ENCODE measurements at regions not wholly inside any gene's neighbourhood (a gene's known extent, or its start where the extent isn't known, plus 50 kb on each side); places are given as distances from the start of the nearest gene placed in this dataset.
"Not testable (repeated sequence)": the region's sequence is repeated elsewhere in the genome, so short reads cannot be mapped to it uniquely, and the experiment has no call there.

DNA sequence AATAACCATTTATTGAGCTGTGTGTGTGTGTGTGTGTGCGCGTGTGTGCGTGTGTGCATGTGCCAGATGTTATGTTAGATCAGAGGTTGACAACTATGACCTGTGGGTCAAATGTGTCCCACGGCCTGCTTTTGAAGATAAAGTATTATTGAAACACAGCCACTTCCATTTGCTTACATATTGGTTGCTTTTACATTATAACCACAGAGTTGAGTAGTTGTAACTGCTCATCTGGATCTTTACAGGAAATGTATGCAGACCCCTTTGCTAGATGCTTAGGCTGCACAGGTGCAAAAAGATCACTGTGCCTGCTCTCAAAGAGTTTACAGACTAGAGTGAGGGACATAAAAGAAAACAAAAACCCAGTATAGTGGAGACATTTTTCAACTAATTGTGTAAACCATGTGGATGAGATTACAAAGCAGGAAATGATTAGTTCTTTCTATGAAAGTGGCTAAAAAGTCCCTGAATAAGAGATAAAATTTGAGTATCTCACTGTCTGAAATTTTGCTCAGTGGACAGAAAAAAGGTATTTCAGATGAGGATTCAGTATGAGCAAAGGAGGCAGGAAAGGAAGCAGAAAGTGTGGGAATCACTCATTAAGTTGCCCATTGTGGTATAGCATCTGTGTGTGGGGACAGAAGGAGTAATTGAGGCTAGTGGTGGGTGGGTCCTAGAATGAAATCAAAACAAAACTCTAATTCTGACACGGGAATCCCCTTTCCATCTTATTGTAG lies 188.4 kb downstream of the PAH start:
- no peak for DNase-seq (ENCODE audit: low read depth)

DNA sequence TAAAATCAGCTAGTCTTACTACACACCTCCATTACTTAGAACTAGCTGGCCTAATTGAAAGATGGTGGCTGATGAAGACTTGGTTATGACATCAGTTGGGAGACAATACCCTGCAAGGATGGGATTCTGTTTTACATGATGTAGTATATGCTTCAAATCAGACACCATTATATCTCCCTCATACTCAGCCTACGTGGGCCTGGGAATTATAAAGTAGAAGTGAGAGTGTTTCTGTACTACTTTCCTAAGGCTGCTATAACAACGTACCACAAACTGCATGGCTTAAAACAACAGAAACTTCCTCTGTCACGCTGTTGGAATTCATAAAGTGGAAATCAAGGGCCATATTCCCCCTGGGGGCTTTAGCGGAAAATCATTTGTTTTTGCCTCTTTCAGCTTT lies 190.4 kb downstream of the PAH start:
- DNase-seq (ENCODE audit: low read depth) = no peak

DNA sequence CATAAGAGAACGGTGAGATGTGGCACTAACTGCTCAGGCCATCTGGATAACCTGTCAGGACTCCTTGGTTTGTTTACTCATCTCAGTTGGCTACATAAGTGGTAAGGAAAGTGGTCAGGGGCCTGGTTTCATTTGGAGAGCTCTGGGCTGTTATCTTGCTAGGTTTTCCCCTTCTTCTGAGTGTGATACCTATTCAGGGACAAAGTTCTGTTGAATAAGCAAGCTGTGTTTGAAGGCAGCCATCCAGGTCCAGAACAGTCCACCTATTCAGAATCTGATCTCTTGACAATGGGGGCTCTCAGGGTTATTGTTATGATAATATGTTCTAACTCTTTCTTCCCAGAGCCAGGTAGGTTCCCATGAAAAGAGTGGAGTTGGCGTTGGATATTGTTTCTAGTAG lies 194.9 kb downstream of the PAH start:
- DNase-seq (ENCODE audit: low read depth) = no peak

DNA sequence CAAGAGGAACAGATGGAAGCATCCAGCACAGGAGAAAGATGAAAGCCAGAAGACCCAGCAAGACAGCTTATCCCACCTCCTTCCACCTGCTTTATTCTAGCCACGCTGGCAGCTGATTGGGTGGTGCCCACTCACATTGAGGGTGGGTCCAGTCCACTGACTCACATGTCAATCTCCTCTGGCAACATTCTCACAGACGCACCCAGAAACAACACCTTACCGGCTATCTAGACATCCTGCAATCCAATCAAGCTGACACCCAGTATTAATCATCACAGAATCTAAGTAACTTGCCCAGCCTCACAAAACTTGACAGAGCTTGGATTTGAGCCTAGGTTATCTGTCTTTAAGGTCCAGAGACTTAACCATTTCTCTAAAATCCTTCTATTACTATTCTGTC lies 208.9 kb downstream of the PAH start:
- DNase-seq (ENCODE audit: low read depth) = no peak

DNA sequence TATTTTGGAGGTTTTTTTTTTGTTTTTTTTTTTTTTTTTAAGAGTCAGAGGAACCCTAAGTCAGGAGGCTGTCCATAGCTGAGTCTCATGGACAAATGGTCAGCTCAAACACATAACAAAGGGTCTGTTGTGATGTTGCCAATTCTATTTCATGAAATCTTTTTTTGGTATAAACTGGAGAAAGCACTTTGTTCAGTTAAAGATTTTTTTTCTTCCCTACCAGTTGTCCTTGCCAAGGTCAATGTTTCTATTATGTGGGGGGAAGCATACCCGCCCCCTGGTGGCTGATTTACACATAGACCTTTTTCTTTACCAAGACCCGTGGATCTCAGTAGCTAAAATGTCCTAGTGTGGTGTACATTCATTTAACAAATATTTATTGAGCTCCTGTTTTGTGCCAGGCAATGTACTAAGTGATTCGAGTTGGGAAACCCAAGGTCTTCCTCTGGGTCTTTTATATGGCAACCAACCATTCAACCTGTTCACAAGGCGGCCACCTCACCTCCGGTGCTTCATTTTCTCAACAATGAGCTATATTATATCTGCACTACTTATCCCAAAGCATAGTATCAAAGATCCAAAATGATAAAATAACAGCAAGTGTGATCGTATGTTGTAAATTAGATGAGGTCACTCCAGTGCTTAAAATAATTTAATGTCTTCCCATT lies 214.5 kb downstream of the PAH start:
- no peak for DNase-seq (ENCODE audit: low read depth)

DNA sequence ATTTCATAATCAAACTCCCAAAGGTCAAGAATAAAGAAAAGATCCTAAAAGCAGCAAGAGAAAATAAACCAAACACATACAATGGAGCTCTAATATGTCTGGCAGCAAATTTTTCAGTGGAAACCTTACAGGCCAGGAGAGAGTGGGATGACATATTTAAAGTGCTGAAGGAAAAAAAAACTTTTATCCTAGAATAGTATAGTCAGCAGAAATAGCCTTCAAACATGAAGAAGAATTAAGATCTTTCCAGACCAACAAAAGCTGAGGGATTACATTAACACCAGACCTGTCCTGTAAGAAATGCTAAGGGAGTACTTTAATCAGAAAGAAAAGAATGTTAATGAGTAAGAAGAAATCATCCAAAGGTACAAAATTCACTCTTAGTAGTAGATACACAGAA lies 215.7 kb upstream of the IGF1 start:
- no peak for DNase-seq (ENCODE audit: low read depth)

DNA sequence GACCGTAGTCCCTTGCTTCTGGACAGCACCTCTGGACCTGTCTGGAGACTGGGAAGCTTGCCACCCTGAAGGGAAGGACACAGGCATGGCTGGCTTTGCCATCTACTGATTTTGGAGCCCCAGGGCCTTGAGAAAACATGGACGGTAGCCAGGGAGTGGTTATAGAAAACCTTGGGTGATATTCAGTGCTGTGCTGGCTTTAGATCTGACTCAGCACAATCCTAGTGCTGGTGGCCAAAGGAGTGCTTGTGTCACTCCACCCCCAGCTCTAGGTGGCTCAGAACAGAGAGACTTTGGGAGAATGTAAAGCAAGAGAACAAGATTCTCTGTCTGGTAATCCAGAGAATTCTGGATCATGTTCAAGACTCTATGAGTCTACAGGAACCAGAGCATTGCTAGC lies 214.5 kb upstream of the IGF1 start:
- DNase-seq (ENCODE audit: low read depth) = no peak

DNA sequence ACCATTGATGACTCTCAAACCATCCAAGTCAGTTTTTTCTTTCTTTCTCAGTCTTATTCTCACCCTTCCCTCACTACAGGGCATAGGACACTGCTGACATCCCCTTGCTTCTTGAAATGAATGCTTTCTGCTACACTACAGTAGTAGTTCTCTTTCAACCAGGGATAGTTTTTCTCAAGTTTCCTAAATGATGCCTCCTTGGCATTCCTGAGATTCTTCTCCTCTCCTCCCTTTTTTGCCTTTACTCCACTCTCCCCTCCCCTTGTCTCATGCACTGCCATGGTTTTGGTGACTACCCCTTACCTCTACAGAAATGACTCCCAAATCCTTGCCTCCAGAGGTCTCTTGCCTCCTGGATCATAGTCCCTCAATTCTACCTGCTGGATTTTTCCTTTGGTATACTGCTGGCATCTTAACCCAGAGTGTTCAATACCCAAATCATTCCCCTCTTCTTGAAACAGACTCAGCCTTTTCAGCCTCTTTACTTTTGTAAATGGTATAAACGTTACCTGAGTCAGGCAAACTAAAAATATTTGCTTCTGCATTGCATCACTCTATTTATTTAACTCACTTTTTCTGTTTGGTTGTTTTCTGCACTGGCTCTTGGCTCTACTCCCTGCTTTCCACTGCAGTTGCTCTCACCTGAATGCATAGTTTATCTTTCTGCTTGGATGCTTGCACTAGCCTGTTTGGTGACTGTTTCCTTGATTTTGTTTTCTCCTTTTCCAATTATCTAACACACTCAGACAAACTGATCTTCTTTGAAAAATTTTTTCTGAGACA lies 211.6 kb upstream of the IGF1 start:
- no peak for DNase-seq (ENCODE audit: low read depth)

DNA sequence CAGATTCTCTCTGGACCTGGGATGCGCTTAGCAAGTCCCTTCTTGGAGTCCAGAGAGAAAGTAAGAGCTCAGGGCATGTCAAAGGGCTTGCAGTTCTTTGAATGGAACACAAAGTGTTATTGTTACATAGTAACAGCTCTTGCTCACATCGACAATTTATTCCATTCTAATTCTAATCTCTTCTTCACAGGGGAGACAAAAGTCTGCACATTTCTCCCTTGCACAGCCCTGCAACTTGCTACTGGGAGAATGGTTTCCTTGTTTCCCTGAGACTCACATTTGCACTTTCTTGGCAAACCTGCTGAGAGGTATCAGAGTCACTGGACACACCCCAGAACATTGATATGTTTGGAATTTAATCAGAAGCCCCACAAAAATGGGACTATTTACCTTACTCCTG lies 209.9 kb upstream of the IGF1 start:
- no peak for DNase-seq (ENCODE audit: low read depth)

DNA sequence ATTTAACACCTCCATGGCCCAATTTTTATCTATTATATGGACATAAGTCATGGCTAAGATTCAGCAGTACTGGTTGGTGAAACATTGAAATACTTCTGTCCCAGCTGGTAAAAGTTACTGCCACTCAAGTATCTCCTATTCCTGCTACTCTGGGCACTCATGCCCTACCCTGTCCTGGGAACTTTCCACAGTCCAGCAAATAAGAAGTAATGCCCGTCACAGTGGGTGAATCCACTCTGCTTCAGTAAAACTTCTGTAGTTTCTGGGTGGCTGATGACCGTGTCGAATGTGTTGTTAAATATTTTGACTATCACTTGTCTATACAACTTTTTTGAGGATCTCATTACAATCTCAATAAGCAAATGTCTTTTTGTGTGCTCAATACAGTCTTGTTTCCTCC lies 209.3 kb upstream of the IGF1 start:
- no peak for DNase-seq (ENCODE audit: low read depth)

DNA sequence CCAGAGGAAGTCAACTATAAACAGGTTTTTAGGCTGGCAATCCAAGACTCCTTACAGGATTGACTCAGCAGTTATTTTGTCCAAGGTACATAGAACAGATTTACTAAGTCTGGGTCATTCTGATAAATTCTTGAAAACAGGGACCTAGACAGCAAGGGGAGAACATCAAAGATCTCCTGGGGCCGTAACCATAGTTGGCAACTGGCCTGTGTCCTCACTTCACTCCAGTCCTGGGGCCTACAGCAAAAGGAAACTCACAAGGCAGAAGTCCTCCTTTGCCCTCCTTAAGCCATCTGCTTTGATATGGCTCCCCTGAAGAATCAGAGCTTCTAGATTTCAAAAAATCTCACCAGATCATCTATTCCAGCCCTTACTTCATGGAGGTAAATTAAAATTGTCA lies 207.2 kb upstream of the IGF1 start:
- no peak for DNase-seq (ENCODE audit: low read depth)

DNA sequence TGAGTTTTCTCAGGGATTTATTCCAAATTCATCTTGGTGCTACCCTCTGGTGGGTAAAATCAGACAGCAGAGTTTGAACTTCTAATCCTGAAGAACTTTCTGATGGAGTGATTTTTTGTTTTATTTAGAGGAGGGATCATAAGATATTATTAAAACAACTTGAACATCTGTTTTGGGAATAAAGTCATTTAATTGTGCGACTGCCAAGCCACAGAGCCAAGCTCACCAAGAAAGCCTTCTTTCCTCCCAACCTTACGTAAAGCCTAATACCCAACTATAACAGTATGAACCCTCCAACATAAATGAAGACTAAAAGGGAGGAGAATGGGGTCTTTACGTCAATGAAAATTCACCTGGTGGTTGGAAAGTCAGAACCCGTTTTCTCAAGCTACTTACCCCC lies 205.5 kb upstream of the IGF1 start:
- DNase-seq (ENCODE audit: low read depth) = no peak

DNA sequence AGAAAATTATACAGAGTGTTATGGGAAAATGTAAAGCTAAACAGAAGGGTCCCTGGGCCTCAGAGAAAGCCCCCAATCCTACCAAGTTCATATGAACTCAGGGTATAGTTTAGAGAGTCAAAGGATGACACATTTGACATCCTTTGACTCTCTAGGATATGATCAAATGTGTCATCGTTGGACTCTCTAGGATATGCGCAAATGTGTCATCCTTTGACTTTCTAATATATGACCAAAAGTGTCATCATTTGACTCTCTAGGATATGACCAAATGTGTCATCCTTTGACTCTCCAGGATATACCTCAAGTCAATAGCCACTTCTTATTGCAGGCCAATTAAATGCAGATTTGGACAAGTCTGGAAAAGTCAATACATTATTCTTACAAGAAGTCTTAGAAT lies 204.8 kb upstream of the IGF1 start:
- no peak for DNase-seq (ENCODE audit: low read depth)

DNA sequence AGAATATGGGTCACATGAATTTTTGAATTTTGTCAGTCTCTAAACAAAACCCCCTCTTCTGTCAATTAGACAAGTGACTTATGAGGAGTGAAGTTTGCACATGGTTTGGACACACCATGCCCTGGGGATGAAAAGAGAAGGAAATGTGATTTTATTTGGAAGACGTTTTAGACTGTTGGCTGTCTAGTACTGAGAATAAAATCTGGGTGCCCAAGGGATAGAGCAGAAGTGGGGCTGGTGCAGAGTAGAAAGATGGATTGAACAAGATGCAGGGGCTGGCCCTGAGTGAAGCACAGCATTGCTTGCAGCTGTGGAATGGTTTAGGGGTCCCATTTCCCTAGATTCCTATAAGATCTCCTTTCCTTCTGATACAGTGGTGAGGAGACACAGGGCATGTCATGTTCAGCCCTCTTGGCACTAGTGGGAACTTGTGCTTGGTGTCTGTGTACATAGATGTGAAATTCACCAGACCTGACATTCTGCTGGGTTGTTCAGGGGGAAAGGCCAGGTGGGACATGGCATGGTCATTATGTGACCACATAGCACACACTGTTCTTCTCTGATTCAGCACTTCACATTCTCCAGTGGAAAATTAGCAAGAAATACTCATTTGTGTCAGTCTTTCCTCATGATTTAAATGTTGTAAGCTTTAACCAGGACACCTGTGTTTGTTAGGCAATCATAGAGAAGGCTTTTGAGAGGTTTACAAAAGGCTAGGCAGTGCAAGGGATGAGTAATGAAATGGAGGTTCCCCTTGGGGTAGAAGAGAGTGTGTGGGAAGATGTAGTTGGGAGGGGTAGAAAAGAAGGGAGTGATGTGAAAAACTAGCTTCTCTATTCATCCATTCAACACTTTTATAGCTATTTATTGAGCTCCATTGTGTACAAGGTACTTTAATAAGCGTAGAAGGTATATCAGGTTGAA lies 202.3 kb upstream of the IGF1 start:
- DNase-seq (ENCODE audit: low read depth) = no peak

DNA sequence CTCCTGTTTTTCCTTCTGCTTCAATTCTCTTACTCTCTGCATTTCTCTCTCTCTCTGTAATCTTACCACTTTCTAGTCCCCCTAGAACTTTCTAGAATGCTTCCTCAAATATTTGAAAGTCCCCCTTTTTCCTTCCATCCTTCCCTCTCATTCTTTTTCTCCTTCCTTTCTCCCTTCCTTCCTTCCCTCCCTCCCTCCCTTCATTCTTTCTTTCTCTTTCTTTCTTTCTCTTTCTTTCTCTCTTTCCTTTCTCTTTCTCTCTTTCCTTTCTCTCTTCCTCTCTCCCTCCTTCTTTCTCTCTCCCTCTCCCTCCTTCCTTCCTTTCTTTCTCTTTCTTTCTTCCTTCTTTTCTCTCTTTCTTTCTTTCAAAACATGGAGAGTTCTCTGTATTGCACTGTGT lies 201.4 kb upstream of the IGF1 start:
- DNase-seq (ENCODE audit: low read depth) = no peak

DNA sequence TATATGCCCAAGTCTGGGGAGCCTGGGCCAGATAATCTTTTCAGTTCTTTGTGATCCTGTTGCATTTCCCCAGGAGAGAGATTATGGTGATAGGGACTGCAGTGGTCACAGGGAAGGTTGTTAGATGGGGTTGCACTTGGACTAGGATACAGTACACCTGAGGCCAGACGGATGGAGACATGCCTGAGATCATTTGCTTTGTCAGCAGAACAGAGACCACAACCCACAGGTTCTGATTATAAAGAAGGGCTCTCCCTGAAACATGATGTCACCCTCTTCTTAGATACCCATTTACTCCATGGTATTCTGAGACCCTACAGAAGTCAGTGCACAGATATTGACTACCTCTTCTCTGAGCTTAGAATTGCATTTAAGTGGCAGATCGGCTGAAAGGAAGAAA lies 200.9 kb upstream of the IGF1 start:
- DNase-seq (ENCODE audit: low read depth) = no peak

DNA sequence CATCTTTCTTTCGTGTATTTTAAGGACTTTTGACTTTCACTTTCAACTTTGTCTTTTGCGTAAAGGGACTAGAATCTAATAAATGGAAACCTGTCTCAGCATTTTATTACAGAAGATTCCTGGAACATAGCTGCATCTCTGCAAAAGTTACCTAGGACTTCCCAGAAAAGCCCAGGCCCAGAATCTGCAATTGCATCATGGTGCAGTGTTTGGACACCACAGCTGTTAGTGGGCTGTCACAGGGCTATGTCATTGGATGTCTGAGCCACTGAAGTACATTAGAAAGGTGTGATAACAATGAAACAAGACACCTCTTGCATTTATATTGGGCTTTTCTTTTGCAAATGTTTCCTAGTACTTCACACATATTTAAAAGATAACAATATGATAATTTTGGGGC lies 199.9 kb upstream of the IGF1 start:
- DNase-seq (ENCODE audit: low read depth) = no peak

DNA sequence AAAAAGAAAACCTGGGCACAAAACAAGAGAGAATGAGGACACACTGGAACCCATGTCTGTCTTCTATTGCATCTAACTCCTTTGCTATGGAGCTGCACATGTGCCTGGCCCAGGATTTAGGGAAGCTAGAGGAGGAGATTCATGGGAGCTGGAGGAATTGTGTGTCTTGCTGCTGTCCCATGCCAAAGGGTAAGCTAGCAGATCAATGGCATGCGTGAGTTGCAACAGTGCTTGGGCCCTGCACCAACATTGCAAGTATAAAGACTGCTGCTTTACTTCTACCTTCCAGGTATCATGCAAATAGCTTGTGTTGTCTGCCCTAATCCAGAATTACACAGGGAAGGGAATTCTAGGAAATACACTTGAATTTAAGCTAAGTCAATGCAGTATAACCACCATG lies 196.4 kb upstream of the IGF1 start:
- no peak for DNase-seq (ENCODE audit: low read depth)

DNA sequence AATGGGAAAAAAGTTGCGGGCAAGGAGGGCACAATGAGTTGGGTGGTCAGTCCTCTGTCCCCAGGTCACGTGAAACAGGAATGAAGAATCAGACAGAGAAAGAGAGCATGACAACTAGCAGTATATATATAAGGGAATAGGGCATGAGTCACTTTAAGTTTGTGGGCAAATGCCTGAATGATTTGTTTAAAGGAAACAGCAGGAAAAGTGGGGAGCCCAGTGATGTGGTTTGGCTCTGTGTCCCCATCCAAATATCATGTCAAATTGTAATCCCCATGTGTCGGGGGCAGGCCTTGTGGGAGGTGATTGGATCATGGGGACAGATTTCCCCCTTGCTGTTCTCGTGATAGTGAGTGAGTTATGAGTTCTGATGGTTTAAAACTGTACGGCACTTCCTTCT lies 195.3 kb upstream of the IGF1 start:
- no peak for DNase-seq (ENCODE audit: low read depth)

DNA sequence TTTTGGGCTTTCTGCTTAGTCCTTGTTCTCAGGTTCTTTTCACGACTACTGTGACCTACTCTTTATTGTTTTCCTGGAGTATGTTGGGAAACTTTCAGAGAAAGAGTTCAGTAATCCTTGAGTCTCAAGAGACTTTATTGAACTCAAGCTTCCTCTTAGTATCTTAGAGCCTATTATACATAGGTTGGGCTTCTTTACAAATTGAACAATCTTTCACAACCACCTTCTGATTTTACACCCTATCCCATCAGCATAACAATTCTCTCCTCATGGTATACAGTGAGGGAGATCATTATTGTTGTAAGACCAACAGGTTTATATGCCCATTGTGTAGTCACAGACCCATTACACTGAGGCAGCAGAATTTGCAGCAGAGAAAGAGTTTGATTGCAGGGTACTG lies 193.2 kb upstream of the IGF1 start:
- no peak for DNase-seq (ENCODE audit: low read depth)

DNA sequence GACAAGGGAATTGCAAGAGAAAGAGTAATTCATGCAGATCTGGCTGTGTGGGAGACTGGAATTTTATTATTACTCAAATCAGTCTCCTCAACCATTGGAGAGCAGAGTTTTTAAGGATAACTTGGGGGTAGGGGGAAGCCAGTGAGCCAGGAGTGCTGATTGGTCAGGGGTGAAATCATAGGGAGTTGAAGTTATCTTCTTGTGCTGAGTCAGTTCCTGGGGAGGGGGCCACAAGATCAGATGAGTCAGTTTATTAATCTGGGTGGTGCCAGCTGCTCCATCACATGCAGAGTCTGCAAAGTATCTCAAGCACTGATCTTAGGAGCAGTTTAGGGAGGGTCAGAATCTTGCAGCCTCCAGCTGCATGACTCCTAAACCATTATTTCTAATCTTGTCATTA lies 191.8 kb upstream of the IGF1 start:
- not testable (repeated sequence) for DNase-seq (ENCODE audit: low read depth)

DNA sequence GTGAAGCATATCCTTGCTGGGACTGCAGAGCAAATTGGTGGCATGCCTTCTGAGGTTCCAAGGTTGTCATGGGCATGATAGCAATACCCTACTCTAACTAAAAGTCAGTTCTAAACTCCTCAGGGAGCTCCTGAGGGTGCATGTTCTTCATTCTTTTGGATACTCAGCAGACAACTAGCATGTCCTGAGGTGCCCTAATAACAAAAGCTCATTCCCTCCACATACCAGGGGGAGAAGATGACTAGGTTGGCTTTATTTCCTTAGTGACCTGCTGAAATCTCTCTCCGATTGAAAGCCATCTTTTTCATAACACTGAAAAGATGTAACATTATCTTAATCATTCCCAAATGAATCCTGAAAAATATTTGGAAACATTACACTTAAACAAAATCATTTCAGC lies 188.7 kb upstream of the IGF1 start:
- no peak for DNase-seq (ENCODE audit: low read depth)
